ENCODE measurements at regions not wholly inside any gene's neighbourhood (a gene's known extent, or its start where the extent isn't known, plus 50 kb on each side); places are given as distances from the start of the nearest gene placed in this dataset.

- no peak overlapping the region for H3K4me3 ChIP-seq
- H3K27ac ChIP-seq = no peak overlapping the region
- DNase-seq = no peak
- no peaks in the 10 kb centered on the region for H3K36me3 ChIP-seq
- H3K9me3 ChIP-seq = no peaks in the 10 kb centered on the region
- TF ChIP-seq CTCF (IDR thresholded peaks at IDR 0.05) (no peak), POLR2A (IDR thresholded peaks at IDR 0.05) (no peak)
- H3K27me3 ChIP-seq = peaks cover 0 to 27% (median 0%) of the 10 kb centered on the region in 4 donors
- WGBS, 2 donors = 91 to 95% methylated on average over 4 to 23 of the region's 48 CpGs
- intact Hi-C loops (cut with DNase I) = no loop called here
- peaks cover 0 to 25% (median 8%) of the 10 kb centered on the region in 3 donors for H3K4me1 ChIP-seq
Observed at GRCh38 chr7:428927-429827, 90.5 kb downstream of the PDGFA start.

GRCh38 chr7:429828-430180 is 89.8 kb downstream of the PDGFA start:
- peaks cover 0 to 22% (median 0%) of the 10 kb centered on the region in 4 donors for H3K27me3 ChIP-seq
- H3K36me3 ChIP-seq = no peaks in the 10 kb centered on the region
- peaks cover 2 to 23% (median 7%) of the 10 kb centered on the region in 3 donors for H3K4me1 ChIP-seq
- TF ChIP-seq POLR2A (IDR thresholded peaks at IDR 0.05) (no peak), CTCF (IDR thresholded peaks at IDR 0.05) (no peak)
- no peaks in the 10 kb centered on the region for H3K9me3 ChIP-seq
- intact Hi-C loops (cut with DNase I) = no loop called here
- 89% methylated on average over 8 of the region's 20 CpGs; no CpG with 5 or more reads in 1 of the 2 donors for WGBS, 2 donors
- H3K27ac ChIP-seq = no peak overlapping the region
- DNase-seq = no peak
- no peak overlapping the region for H3K4me3 ChIP-seq

- no peak for DNase-seq
- no peak for TF ChIP-seq POLR2A (IDR thresholded peaks at IDR 0.05)
- TF ChIP-seq CTCF (IDR thresholded peaks at IDR 0.05) = no peak
- intact Hi-C loops (cut with DNase I) = no loop called here
- Histone ChIP-seq H3K27ac (peak overlapping the region in 1 of 4 donors; percentile 6), H3K9me3 (no peaks in the 10 kb centered on the region), H3K4me1 (peaks cover 12 to 23% (median 13%) of the 10 kb centered on the region in 3 donors), H3K36me3 (no peaks in the 10 kb centered on the region), H3K4me3 (no peak overlapping the region), H3K27me3 (peaks cover 0 to 12% (median 0%) of the 10 kb centered on the region in 4 donors)
- 83 to 92% methylated on average over 4 to 21 of the region's 24 CpGs for WGBS, 2 donors
Observed at GRCh38 chr7:431041-431440, 88.6 kb downstream of the PDGFA start.

GRCh38 chr7:431658-432111 is 88.0 kb downstream of the PDGFA start:
- Histone ChIP-seq H3K27me3 (peaks cover 0 to 9% (median 0%) of the 10 kb centered on the region in 4 donors), H3K4me3 (no peak overlapping the region), H3K27ac (peak overlapping the region in 2 of 4 donors; percentile 6 to 21), H3K4me1 (peaks cover 14 to 28% (median 16%) of the 10 kb centered on the region in 3 donors), H3K36me3 (no peaks in the 10 kb centered on the region), H3K9me3 (no peaks in the 10 kb centered on the region)
- whole genome bisulfite sequencing, 2 donors = 77 to 83% methylated on average over 1 to 4 of the region's 16 CpGs
- DNase-seq = no peak
- TF ChIP-seq CTCF (IDR thresholded peaks at IDR 0.05) (no peak), POLR2A (IDR thresholded peaks at IDR 0.05) (no peak)
- intact Hi-C loops (cut with DNase I) = no loop called here

- peaks cover 0 to 6% (median 0%) of the 10 kb centered on the region in 4 donors for H3K27me3 ChIP-seq
- H3K4me1 ChIP-seq = peaks cover 14 to 28% (median 16%) of the 10 kb centered on the region in 3 donors
- H3K9me3 ChIP-seq = no peaks in the 10 kb centered on the region
- no peaks in the 10 kb centered on the region for H3K36me3 ChIP-seq
- no peak for DNase-seq
- H3K27ac ChIP-seq = peak overlapping the region in 2 of 4 donors; percentile 6 to 21
- intact Hi-C loops (cut with DNase I) = no loop called here
- no peak for TF ChIP-seq CTCF (IDR thresholded peaks at IDR 0.05)
- no peak for TF ChIP-seq POLR2A (IDR thresholded peaks at IDR 0.05)
- WGBS, 2 donors = no CpG with 5 or more reads among the region's 11 CpGs
- H3K4me3 ChIP-seq = no peak overlapping the region
Observed at GRCh38 chr7:432256-432655, 87.4 kb downstream of the PDGFA start.
